ENCODE measurements at regions not wholly inside any gene's neighbourhood (a gene's known extent, or its start where the extent isn't known, plus 50 kb on each side); places are given as distances from the start of the nearest gene placed in this dataset.

DNA sequence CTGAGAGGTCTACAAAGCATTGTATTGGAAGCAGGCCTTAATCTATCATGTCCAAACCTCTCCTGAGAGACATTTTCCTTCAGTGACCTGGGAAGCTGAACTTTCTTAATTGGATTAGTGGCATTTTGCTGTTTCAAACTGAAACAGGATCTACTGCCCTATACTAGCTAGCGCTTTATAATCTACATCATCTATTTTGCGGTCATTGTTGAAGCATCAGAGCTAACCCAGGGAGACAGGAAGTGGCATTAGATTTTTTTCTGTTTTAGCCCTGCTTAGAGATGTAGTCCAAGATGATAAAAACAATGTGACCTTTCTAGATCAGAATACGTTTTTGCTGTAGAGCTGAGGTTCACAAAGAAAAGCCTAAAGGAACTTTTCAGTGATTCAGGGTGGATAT lies 147.4 kb upstream of the AGR3 start:
- Histone ChIP-seq H3F3A (ENCODE audit: insufficient read depth, low read length) (no peaks in the 10 kb centered on the region), H4K20me1 (ENCODE audit: insufficient read depth, low read length) (no peaks in the 10 kb centered on the region), H2AFZ (ENCODE audit: low read length) (no peak overlapping the region), H3K4me3 (ENCODE audit: low read depth, low read length, poor library complexity, severe bottlenecking) (no peak overlapping the region), H3K79me2 (ENCODE audit: insufficient read depth, low read length) (no peaks in the 10 kb centered on the region), H3K4me1 (ENCODE audit: insufficient read depth, low read length, severe bottlenecking) (no peaks in the 10 kb centered on the region), H3K9me3 (ENCODE audit: low read length) (no peaks in the 10 kb centered on the region), H3K27ac (ENCODE audit: low read depth, low read length, poor library complexity, severe bottlenecking) (no peak overlapping the region), H3K36me3 (ENCODE audit: insufficient read depth, low read length) (no peaks in the 10 kb centered on the region), H3K9me2 (ENCODE audit: low read depth, low read length) (no peaks in the 10 kb centered on the region), H3K9ac (ENCODE audit: low read length) (no peak overlapping the region), H3K4me2 (ENCODE audit: low read length) (no peak overlapping the region), H3K27me3 (ENCODE audit: insufficient read depth, low read length) (no peaks in the 10 kb centered on the region)
- TF ChIP-seq, protein P1, sequence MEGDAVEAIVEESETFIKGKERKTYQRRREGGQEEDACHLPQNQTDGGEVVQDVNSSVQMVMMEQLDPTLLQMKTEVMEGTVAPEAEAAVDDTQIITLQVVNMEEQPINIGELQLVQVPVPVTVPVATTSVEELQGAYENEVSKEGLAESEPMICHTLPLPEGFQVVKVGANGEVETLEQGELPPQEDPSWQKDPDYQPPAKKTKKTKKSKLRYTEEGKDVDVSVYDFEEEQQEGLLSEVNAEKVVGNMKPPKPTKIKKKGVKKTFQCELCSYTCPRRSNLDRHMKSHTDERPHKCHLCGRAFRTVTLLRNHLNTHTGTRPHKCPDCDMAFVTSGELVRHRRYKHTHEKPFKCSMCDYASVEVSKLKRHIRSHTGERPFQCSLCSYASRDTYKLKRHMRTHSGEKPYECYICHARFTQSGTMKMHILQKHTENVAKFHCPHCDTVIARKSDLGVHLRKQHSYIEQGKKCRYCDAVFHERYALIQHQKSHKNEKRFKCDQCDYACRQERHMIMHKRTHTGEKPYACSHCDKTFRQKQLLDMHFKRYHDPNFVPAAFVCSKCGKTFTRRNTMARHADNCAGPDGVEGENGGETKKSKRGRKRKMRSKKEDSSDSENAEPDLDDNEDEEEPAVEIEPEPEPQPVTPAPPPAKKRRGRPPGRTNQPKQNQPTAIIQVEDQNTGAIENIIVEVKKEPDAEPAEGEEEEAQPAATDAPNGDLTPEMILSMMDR (IDR thresholded peaks at IDR 0.05; ENCODE audit: low read length): no peak
- no peak for TF ChIP-seq EZH2 (IDR thresholded peaks at IDR 0.05; ENCODE audit: borderline replicate concordance, low read length)

DNA sequence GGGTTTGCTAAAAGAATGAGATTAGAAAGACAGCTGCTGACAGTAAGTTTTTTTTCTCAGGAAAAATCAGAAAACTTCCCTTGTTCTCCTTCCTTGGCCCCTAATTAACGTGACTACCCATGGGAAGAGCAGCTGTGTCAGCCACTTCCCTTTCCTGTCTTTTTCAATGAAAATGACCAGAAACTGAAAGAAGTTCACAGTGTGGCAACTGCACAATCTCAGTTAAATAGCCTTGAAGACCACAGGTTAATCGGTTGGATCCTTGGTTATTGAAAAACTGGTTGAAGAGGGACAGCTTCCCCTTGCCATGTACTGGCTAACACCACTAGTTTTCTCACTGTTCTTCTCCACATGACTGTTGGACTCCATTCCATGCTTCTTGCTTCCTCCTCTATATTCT lies 148.8 kb upstream of the AGR3 start:
- Histone ChIP-seq H3K9me2 (ENCODE audit: low read depth, low read length) (no peaks in the 10 kb centered on the region), H3K4me1 (ENCODE audit: insufficient read depth, low read length, severe bottlenecking) (no peaks in the 10 kb centered on the region), H3K79me2 (ENCODE audit: insufficient read depth, low read length) (no peaks in the 10 kb centered on the region), H2AFZ (ENCODE audit: low read length) (no peak overlapping the region), H3K9me3 (ENCODE audit: low read length) (no peaks in the 10 kb centered on the region), H3K27ac (ENCODE audit: low read depth, low read length, poor library complexity, severe bottlenecking) (no peak overlapping the region), H3K27me3 (ENCODE audit: insufficient read depth, low read length) (no peaks in the 10 kb centered on the region), H3F3A (ENCODE audit: insufficient read depth, low read length) (no peaks in the 10 kb centered on the region), H3K4me3 (ENCODE audit: low read depth, low read length, poor library complexity, severe bottlenecking) (no peak overlapping the region), H4K20me1 (ENCODE audit: insufficient read depth, low read length) (no peaks in the 10 kb centered on the region), H3K9ac (ENCODE audit: low read length) (no peak overlapping the region), H3K4me2 (ENCODE audit: low read length) (no peak overlapping the region), H3K36me3 (ENCODE audit: insufficient read depth, low read length) (no peaks in the 10 kb centered on the region)
- TF ChIP-seq, protein P1 (IDR thresholded peaks at IDR 0.05; ENCODE audit: low read length): no peak

DNA sequence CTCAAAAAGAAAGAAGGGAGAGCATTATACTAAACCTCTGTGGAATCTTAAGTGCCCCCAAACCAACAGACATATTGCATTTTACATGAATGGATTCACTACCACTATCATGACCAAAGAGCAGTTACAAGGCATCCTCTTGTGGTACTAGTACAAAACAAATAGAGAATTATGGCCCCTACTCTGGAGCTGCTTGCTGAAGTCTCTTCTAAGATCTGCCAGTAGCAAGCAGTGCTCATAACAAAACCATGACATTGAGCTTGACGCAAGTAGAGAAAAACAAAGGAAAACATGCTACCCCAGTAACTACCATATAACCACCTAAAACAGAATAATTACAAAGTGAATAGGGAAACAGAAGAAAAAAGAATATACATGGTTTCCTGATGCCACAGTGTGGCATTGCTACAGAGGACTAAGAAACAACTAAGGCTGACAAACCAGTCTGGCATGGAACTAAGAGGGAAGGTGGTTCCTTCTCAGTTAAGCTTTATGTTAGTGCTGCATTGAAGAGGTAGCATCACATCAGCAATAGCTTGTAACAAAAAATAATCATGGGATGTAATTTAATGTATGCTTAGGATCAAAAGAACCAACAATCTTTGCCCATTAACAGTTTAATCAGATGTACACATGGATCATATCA lies 150.2 kb upstream of the AGR3 start:
- Histone ChIP-seq H3K4me3 (ENCODE audit: low read depth, low read length, poor library complexity, severe bottlenecking) (no peak overlapping the region), H3K4me2 (ENCODE audit: low read length) (no peak overlapping the region), H3F3A (ENCODE audit: insufficient read depth, low read length) (no peaks in the 10 kb centered on the region), H3K79me2 (ENCODE audit: insufficient read depth, low read length) (no peaks in the 10 kb centered on the region), H3K4me1 (ENCODE audit: insufficient read depth, low read length, severe bottlenecking) (no peaks in the 10 kb centered on the region), H3K9me3 (ENCODE audit: low read length) (no peaks in the 10 kb centered on the region), H2AFZ (ENCODE audit: low read length) (no peak overlapping the region), H4K20me1 (ENCODE audit: insufficient read depth, low read length) (no peaks in the 10 kb centered on the region), H3K9me2 (ENCODE audit: low read depth, low read length) (no peaks in the 10 kb centered on the region), H3K27me3 (ENCODE audit: insufficient read depth, low read length) (no peaks in the 10 kb centered on the region), H3K9ac (ENCODE audit: low read length) (no peak overlapping the region), H3K36me3 (ENCODE audit: insufficient read depth, low read length) (no peaks in the 10 kb centered on the region), H3K27ac (ENCODE audit: low read depth, low read length, poor library complexity, severe bottlenecking) (no peak overlapping the region)
- TF ChIP-seq, protein P1 (IDR thresholded peaks at IDR 0.05; ENCODE audit: low read length): no peak
- TF ChIP-seq EZH2 (IDR thresholded peaks at IDR 0.05; ENCODE audit: borderline replicate concordance, low read length): no peak
